A549 (cell line): ENCODE measurements at regions not wholly inside any gene's neighbourhood (a gene's known extent, or its start where the extent isn't known, plus 50 kb on each side); places are given as distances from the start of the nearest gene placed in this dataset.

ENCODE experiments used
- ATAC-seq, 2 experiments: fragments of 200-7000 bp in 1 of 2; fragments of >200 bp in 1 of 2; cut with Nextera tagmentation in 1 of 2; cut with Tn5 transposase in 1 of 2; 3 replicates each; pipeline versions ENCODE4 v1.8.0 to v1.9.1; 2018 to 2020; ENCODE audit warnings: mild to moderate bottlenecking in 1 of 2, moderate library complexity in 1 of 2
- CTCF ChIA-PET: fragments of 300-600 bp; sonication (Branson Sonifier 250); formaldehyde crosslinking; extraction: SDS; loops from one replicate; lab custom pipeline; 2021; ENCODE audit warnings: antibody characterized with exemption, inconsistent platforms; lab: Yijun Ruan, JAX
- POLR2A ChIA-PET: fragments of 350-600 bp; formaldehyde crosslinking; extraction: SDS; loops from one replicate; lab custom pipeline; 2021; ENCODE audit warnings: antibody characterized with exemption, inconsistent platforms; lab: Yijun Ruan, JAX
- DNase-seq, 2 experiments: peaks; one replicate each; pipeline versions ENCODE4 v3.0.0 to v3.0.0-alpha.2; 2011 to 2016; ENCODE audit warnings: low read depth in 1 of 2, low spot score in 1 of 2
- FAIRE-seq: peaks from 2 replicates; lab custom pipeline; 2011; peaks lifted over from hg19 to GRCh38; lab: Jason Lieb, UNC
- H3K27ac ChIP-seq, 2 experiments: fragments of >200 bp; sonication (Bioruptor Twin); formaldehyde crosslinking; 3 replicates each; pipeline ENCODE4 v1.5.1; 2016 to 2017
- H3K4me1 ChIP-seq: fragments of >200 bp; sonication (Bioruptor Twin); formaldehyde crosslinking; 3 replicates; pipeline ENCODE4 v1.6.1; 2016
- H3K4me2 ChIP-seq: fragments of >200 bp; sonication (Bioruptor Twin); formaldehyde crosslinking; 3 replicates; pipeline ENCODE4 v1.6.1; 2016
- H3K4me3 ChIP-seq: fragments of >200 bp; sonication (Bioruptor Twin); formaldehyde crosslinking; 3 replicates; pipeline ENCODE4 v1.5.1; 2016
- H3K9me3 ChIP-seq: fragments of >200 bp; sonication (Bioruptor Twin); formaldehyde crosslinking; 3 replicates; pipeline ENCODE4 v1.6.1; 2016
- BHLHE40 ChIP-seq: IDR thresholded peaks from 2 replicates; pipeline ENCODE4 v1.6.1; 2012; ENCODE audit warnings: low read depth, low read length, inconsistent platforms
- GATA3 ChIP-seq: IDR thresholded peaks from 2 replicates; pipeline ENCODE4 v1.6.1; 2012; ENCODE audit warnings: borderline replicate concordance
- KDM1A ChIP-seq: fragments of 200-600 bp; sonication (generic); IDR thresholded peaks from 2 replicates; pipeline ENCODE4 v1.6.1; 2016; ENCODE audit warnings: low read depth, mild to moderate bottlenecking
- MAFK ChIP-seq: fragments of 450-650 bp; IDR thresholded peaks from 2 replicates; pipeline ENCODE4 v1.6.1; 2014; ENCODE audit not compliant: partially characterized antibody
- NFE2L2 ChIP-seq: fragments of 150-350 bp; conservative IDR thresholded peaks from 2 replicates; pipeline ENCODE4 v1.6.1; 2014; ENCODE audit warnings: low read length
- PHF8 ChIP-seq: fragments of 200-600 bp; sonication (generic); IDR thresholded peaks from 2 replicates; pipeline ENCODE4 v1.6.1; 2016; ENCODE audit warnings: low read depth, mild to moderate bottlenecking, antibody characterized with exemption, moderate library complexity, borderline replicate concordance
- POLR2A ChIP-seq: IDR thresholded peaks from 2 replicates; pipeline ENCODE4 v1.6.1; 2012; ENCODE audit warnings: mild to moderate bottlenecking, low read length
- TFCP2L1 ChIP-seq: fragments of 250-450 bp; sonication (Bioruptor Pico); IDR thresholded peaks from 2 replicates; pipeline ENCODE4 v1.5.0; 2021; ENCODE audit warnings: mild to moderate bottlenecking
- WGBS: methylation state at CpG from one replicate; pipeline ENCODE4 v1.1.6; 2017; ENCODE audit errors: missing lambda C conversion rate; 5-methylcytosine and 5-hydroxymethylcytosine counted together
- TF ChIP-seq, protein P1 (sequence below): fragments of >200 bp; sonication (Bioruptor Twin); formaldehyde crosslinking; IDR thresholded peaks from 3 replicates; pipeline ENCODE4 v1.6.1; 2016
- TF ChIP-seq, protein P2 (sequence below): fragments of 250-450 bp; sonication (Bioruptor Pico); IDR thresholded peaks from 2 replicates; pipeline ENCODE4 v1.5.0; 2021; ENCODE audit warnings: mild to moderate bottlenecking, moderate library complexity, borderline replicate concordance
- TF ChIP-seq, protein P3 (sequence below): fragments of 200-600 bp; sonication (generic); IDR thresholded peaks from 2 replicates; pipeline ENCODE4 v1.6.1; 2016; ENCODE audit warnings: antibody characterized with exemption, mild to moderate bottlenecking, moderate library complexity
- TF ChIP-seq, protein P4 (sequence below): fragments of 250-450 bp; sonication (Bioruptor Pico); IDR thresholded peaks from 2 replicates; pipeline ENCODE4 v1.5.0; 2020; ENCODE audit warnings: low read depth, mild to moderate bottlenecking, moderate library complexity
- TF ChIP-seq, protein P5 (sequence below): fragments of >200 bp; sonication (Bioruptor Twin); formaldehyde crosslinking; IDR thresholded peaks from 3 replicates; pipeline ENCODE4 v1.5.1; 2016
- TF ChIP-seq, protein P6 (sequence below): fragments of 150-350 bp; IDR thresholded peaks from 2 replicates; pipeline ENCODE4 v1.6.1; 2014; ENCODE audit warnings: low read depth, mild to moderate bottlenecking, low read length
- TF ChIP-seq, protein P7 (sequence below): IDR thresholded peaks from 2 replicates; pipeline ENCODE4 v1.6.1; 2012

DNA sequence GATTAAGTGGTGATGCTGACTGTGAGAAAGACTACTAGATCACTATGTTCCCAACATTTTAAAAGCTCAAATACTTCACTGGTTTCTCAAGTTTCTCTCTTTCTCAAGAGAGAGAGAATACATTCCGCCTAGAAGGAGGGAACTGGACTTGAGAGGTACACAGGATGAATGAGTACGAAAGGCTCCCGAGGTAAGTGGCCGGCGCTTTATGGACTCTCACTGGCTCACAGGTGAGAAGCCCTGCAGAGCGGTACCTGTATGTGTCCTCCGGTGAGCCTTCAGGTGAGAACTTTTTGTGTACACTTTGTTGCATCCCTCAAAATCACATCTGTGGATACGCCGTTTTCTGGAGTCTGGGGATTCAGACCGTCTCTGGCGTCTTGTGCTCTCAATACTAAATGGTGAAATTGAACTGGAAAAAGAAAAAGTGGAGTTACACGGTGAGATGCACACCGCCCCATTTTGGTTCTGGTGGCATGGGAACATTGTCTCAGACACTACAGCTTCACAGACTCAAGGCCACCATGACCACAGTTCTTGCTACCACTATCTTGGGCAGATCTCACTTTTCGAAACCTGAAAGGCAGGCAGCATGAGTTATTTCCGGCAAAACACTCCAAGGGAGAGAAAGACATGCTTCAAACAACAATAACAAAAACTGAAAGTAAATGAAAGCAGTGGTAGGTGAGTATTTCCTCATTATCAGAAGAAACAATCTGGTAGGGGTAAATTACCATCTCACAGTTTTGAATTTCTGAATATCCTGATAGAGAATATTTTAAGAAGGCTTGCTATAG lies 418.9 kb downstream of the KLF12 start:
- Histone ChIP-seq H3K27ac (no peak overlapping the region), H3K4me3 (no peak overlapping the region), H3K4me2 (no peak overlapping the region), H3K4me1 (peaks cover 5% of the 10 kb centered on the region; the same call in 1 of the 3 replicates), H3K9me3 (no peaks in the 10 kb centered on the region)
- ChIA-PET CTCF (interaction anchor here (0.9 kb wide), 1 partner anchor 908 kb away, joined by 3 read pairs; no protein-coding TSS in a partner anchor), POLR2A (interaction anchor here (1.0 kb wide), 1 partner anchor 657 kb away, joined by 3 read pairs; the partner anchor contains the start of gene KLF5)
- TF ChIP-seq KDM1A (no peak), PHF8 (no peak), NFE2L2 (no peak), TFCP2L1 (no peak), MAFK (no peak), BHLHE40 (no peak), GATA3 (no peak), POLR2A (no peak)
- TF ChIP-seq, protein P1, sequence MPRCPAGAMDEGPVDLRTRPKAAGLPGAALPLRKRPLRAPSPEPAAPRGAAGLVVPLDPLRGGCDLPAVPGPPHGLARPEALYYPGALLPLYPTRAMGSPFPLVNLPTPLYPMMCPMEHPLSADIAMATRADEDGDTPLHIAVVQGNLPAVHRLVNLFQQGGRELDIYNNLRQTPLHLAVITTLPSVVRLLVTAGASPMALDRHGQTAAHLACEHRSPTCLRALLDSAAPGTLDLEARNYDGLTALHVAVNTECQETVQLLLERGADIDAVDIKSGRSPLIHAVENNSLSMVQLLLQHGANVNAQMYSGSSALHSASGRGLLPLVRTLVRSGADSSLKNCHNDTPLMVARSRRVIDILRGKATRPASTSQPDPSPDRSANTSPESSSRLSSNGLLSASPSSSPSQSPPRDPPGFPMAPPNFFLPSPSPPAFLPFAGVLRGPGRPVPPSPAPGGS = no peak
- TF ChIP-seq, protein P2, sequence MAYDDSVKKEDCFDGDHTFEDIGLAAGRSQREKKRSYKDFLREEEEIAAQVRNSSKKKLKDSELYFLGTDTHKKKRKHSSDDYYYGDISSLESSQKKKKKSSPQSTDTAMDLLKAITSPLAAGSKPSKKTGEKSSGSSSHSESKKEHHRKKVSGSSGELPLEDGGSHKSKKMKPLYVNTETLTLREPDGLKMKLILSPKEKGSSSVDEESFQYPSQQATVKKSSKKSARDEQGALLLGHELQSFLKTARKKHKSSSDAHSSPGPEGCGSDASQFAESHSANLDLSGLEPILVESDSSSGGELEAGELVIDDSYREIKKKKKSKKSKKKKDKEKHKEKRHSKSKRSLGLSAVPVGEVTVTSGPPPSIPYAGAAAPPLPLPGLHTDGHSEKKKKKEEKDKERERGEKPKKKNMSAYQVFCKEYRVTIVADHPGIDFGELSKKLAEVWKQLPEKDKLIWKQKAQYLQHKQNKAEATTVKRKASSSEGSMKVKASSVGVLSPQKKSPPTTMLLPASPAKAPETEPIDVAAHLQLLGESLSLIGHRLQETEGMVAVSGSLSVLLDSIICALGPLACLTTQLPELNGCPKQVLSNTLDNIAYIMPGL (CRISPR knock-in tag) = no peak
- TF ChIP-seq, protein P3, sequence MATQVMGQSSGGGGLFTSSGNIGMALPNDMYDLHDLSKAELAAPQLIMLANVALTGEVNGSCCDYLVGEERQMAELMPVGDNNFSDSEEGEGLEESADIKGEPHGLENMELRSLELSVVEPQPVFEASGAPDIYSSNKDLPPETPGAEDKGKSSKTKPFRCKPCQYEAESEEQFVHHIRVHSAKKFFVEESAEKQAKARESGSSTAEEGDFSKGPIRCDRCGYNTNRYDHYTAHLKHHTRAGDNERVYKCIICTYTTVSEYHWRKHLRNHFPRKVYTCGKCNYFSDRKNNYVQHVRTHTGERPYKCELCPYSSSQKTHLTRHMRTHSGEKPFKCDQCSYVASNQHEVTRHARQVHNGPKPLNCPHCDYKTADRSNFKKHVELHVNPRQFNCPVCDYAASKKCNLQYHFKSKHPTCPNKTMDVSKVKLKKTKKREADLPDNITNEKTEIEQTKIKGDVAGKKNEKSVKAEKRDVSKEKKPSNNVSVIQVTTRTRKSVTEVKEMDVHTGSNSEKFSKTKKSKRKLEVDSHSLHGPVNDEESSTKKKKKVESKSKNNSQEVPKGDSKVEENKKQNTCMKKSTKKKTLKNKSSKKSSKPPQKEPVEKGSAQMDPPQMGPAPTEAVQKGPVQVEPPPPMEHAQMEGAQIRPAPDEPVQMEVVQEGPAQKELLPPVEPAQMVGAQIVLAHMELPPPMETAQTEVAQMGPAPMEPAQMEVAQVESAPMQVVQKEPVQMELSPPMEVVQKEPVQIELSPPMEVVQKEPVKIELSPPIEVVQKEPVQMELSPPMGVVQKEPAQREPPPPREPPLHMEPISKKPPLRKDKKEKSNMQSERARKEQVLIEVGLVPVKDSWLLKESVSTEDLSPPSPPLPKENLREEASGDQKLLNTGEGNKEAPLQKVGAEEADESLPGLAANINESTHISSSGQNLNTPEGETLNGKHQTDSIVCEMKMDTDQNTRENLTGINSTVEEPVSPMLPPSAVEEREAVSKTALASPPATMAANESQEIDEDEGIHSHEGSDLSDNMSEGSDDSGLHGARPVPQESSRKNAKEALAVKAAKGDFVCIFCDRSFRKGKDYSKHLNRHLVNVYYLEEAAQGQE = no peak
- TF ChIP-seq, protein P4, sequence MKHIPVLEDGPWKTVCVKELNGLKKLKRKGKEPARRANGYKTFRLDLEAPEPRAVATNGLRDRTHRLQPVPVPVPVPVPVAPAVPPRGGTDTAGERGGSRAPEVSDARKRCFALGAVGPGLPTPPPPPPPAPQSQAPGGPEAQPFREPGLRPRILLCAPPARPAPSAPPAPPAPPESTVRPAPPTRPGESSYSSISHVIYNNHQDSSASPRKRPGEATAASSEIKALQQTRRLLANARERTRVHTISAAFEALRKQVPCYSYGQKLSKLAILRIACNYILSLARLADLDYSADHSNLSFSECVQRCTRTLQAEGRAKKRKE = no peak
- TF ChIP-seq, protein P5, sequence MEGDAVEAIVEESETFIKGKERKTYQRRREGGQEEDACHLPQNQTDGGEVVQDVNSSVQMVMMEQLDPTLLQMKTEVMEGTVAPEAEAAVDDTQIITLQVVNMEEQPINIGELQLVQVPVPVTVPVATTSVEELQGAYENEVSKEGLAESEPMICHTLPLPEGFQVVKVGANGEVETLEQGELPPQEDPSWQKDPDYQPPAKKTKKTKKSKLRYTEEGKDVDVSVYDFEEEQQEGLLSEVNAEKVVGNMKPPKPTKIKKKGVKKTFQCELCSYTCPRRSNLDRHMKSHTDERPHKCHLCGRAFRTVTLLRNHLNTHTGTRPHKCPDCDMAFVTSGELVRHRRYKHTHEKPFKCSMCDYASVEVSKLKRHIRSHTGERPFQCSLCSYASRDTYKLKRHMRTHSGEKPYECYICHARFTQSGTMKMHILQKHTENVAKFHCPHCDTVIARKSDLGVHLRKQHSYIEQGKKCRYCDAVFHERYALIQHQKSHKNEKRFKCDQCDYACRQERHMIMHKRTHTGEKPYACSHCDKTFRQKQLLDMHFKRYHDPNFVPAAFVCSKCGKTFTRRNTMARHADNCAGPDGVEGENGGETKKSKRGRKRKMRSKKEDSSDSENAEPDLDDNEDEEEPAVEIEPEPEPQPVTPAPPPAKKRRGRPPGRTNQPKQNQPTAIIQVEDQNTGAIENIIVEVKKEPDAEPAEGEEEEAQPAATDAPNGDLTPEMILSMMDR = no peak
- TF ChIP-seq, protein P6, sequence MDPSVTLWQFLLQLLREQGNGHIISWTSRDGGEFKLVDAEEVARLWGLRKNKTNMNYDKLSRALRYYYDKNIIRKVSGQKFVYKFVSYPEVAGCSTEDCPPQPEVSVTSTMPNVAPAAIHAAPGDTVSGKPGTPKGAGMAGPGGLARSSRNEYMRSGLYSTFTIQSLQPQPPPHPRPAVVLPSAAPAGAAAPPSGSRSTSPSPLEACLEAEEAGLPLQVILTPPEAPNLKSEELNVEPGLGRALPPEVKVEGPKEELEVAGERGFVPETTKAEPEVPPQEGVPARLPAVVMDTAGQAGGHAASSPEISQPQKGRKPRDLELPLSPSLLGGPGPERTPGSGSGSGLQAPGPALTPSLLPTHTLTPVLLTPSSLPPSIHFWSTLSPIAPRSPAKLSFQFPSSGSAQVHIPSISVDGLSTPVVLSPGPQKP = no peak
- TF ChIP-seq, protein P7, sequence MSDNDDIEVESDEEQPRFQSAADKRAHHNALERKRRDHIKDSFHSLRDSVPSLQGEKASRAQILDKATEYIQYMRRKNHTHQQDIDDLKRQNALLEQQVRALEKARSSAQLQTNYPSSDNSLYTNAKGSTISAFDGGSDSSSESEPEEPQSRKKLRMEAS = no peak
- FAIRE-seq (no peak), DNase-seq (no peak), ATAC-seq (no peak)
- 93% methylated on average over 15 of the region's 15 CpGs for WGBS
